ENCODE measurements at regions not wholly inside any gene's neighbourhood (a gene's known extent, or its start where the extent isn't known, plus 50 kb on each side); places are given as distances from the start of the nearest gene placed in this dataset.

GRCh38 chr10:78820007-78820362 is 248.8 kb upstream of the ZMIZ1 start:
- Histone ChIP-seq H3K9me3 (peaks cover 0 to 12% (median 0%) of the 10 kb centered on the region in 4 donors), H3K4me3 (no peak overlapping the region), H3K27me3 (no peaks in the 10 kb centered on the region), H3K36me3 (no peaks in the 10 kb centered on the region), H3K27ac (no peak overlapping the region), H3K4me1 (peaks cover 0 to 19% (median 4%) of the 10 kb centered on the region in 4 donors)
- 57 to 62% methylated on average over 2 of the region's 2 CpGs for WGBS, 2 donors
- no peak for TF ChIP-seq POLR2A (IDR thresholded peaks at IDR 0.05)
- TF ChIP-seq CTCF (IDR thresholded peaks at IDR 0.05), result no peak
- TF ChIP-seq EP300 (IDR thresholded peaks at IDR 0.05), result no peak
- DNase-seq (ENCODE audit: low spot score in 2 of 2), result no peak

GRCh38 chr10:78821052-78821451 is 247.7 kb upstream of the ZMIZ1 start:
- no peak overlapping the region for H3K4me3 ChIP-seq
- H3K36me3 ChIP-seq, result no peaks in the 10 kb centered on the region
- no peaks in the 10 kb centered on the region for H3K27me3 ChIP-seq
- H3K4me1 ChIP-seq, result peaks cover 0 to 19% (median 4%) of the 10 kb centered on the region in 4 donors
- H3K27ac ChIP-seq, result no peak overlapping the region
- TF ChIP-seq EP300 (IDR thresholded peaks at IDR 0.05), result no peak
- no peak for TF ChIP-seq CTCF (IDR thresholded peaks at IDR 0.05)
- TF ChIP-seq POLR2A (IDR thresholded peaks at IDR 0.05), result no peak
- WGBS, 2 donors, result 79 to 83% methylated on average over 4 of the region's 4 CpGs
- peaks cover 0 to 12% (median 0%) of the 10 kb centered on the region in 4 donors for H3K9me3 ChIP-seq
- DNase-seq (ENCODE audit: low spot score in 2 of 2), result no peak

- H3K36me3 ChIP-seq, result no peaks in the 10 kb centered on the region
- peaks cover 0 to 13% (median 2%) of the 10 kb centered on the region in 4 donors for H3K9me3 ChIP-seq
- no peaks in the 10 kb centered on the region for H3K4me1 ChIP-seq
- H3K27me3 ChIP-seq, result no peaks in the 10 kb centered on the region
- WGBS, 2 donors, result 78 to 83% methylated on average over 24 of the region's 24 CpGs
- no peak overlapping the region for H3K27ac ChIP-seq
- no peak overlapping the region for H3K4me3 ChIP-seq
- TF ChIP-seq POLR2A (IDR thresholded peaks at IDR 0.05), result no peak
- TF ChIP-seq EP300 (IDR thresholded peaks at IDR 0.05), result no peak
- TF ChIP-seq CTCF (IDR thresholded peaks at IDR 0.05), result no peak
- DNase-seq (ENCODE audit: low spot score in 2 of 2), result no peak
Measured at GRCh38 chr10:78828647-78829539, 239.9 kb upstream of the ZMIZ1 start.

- H3K36me3 ChIP-seq, result no peaks in the 10 kb centered on the region
- H3K4me3 ChIP-seq, result no peak overlapping the region
- H3K4me1 ChIP-seq, result no peaks in the 10 kb centered on the region
- peaks cover 0 to 13% (median 2%) of the 10 kb centered on the region in 4 donors for H3K9me3 ChIP-seq
- H3K27me3 ChIP-seq, result no peaks in the 10 kb centered on the region
- TF ChIP-seq POLR2A (IDR thresholded peaks at IDR 0.05) (no peak), CTCF (IDR thresholded peaks at IDR 0.05) (no peak), EP300 (IDR thresholded peaks at IDR 0.05) (no peak)
- whole genome bisulfite sequencing, 2 donors, result 46 to 47% methylated on average over 9 of the region's 9 CpGs
- DNase-seq (ENCODE audit: low spot score in 2 of 2), result no peak
- no peak overlapping the region for H3K27ac ChIP-seq
Measured at GRCh38 chr10:78829565-78829964, 239.2 kb upstream of the ZMIZ1 start.

Data from tibial nerve (tissue), 4 donors.